Neutrophil (primary cell): ENCODE measurements at regions not wholly inside any gene's neighbourhood (a gene's known extent, or its start where the extent isn't known, plus 50 kb on each side); places are given as distances from the start of the nearest gene placed in this dataset.

Experiments used
- H3K27ac ChIP-seq: fragments of 200-600 bp; sonication (generic); 2 replicates; pipeline ENCODE4 v1.5.1; 2016; ENCODE audit warnings: mild to moderate bottlenecking, moderate library complexity
- H3K27me3 ChIP-seq: fragments of 200-600 bp; sonication (generic); 2 replicates; pipeline ENCODE4 v1.6.0; 2016; ENCODE audit warnings: mild to moderate bottlenecking
- H3K36me3 ChIP-seq: fragments of 200-600 bp; sonication (generic); 2 replicates; pipeline ENCODE4 v1.5.1; 2017
- H3K4me1 ChIP-seq, 2 experiments: fragments of 200-600 bp in 1 of 2; sonication (generic) in 1 of 2; 1 replicate in 1 of 2; 2 replicates in 1 of 2; pipeline versions ENCODE4 v1.5.1 to v1.6.1; 2013 to 2016; ENCODE audit warnings: low read depth in 1 of 2, low read length in 1 of 2, mild to moderate bottlenecking in 1 of 2, moderate library complexity in 1 of 2; ENCODE audit not compliant: control insufficient read depth in 1 of 2, insufficient read depth in 1 of 2
- H3K4me3 ChIP-seq, 2 experiments: fragments of 200-600 bp in 1 of 2; sonication (generic) in 1 of 2; 1 replicate in 1 of 2; 2 replicates in 1 of 2; pipeline ENCODE4 v1.5.1; 2013 to 2016; ENCODE audit warnings: low read depth in 1 of 2, low read length in 1 of 2, mild to moderate bottlenecking in 1 of 2, moderate library complexity in 1 of 2
- H3K9me3 ChIP-seq: fragments of 200-600 bp; sonication (generic); 2 replicates; pipeline ENCODE4 v1.5.1; 2016
- TF ChIP-seq, protein P1 (sequence below): fragments of 200-600 bp; sonication (generic); IDR thresholded peaks from 2 replicates; pipeline ENCODE4 v1.5.1; 2016; ENCODE audit warnings: antibody characterized with exemption

DNA sequence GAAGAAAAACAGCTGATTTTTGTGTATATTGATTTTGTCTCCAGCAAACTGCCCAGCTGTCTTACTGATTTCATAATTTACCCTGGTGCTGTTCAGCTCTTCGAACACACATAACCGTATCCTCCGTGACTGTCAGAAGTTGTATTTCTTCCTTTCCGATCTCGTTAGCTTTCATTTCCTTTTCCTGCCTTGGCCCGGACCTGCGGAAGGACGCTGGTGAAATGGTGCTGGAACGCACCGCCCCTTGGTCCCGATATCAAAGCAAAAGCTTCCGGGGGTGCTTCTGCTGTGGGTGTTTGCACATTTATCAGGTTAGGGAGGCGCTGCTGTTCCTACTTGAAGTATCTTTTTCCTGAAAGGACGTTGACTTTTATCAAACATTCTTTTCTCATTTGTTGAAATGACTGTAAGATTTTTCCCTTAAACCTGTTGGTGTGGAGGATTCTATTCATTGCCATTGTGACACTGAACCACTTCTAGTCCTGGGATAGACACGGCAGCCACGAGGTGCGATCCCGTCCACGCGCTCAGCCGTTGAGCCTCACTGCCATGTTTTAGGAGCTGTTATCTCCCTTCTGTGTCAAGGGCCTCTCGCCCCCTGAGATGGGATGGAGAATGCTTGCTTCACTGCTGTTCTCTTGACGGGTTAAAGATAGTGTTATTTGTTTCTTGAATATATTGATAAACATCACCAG lies 72.6 kb downstream of the FOXL3 start:
- Histone ChIP-seq H3K9me3 (no peaks in the 10 kb centered on the region), H3K36me3 (no peaks in the 10 kb centered on the region), H3K4me3 (peak overlapping the region in 1 of 2 experiments; percentile 20), H3K4me1 (peaks cover 26 to 28% of the 10 kb centered on the region in 2 experiments), H3K27ac (no peak overlapping the region), H3K27me3 (peaks cover 62% of the 10 kb centered on the region)
- TF ChIP-seq, protein P1, sequence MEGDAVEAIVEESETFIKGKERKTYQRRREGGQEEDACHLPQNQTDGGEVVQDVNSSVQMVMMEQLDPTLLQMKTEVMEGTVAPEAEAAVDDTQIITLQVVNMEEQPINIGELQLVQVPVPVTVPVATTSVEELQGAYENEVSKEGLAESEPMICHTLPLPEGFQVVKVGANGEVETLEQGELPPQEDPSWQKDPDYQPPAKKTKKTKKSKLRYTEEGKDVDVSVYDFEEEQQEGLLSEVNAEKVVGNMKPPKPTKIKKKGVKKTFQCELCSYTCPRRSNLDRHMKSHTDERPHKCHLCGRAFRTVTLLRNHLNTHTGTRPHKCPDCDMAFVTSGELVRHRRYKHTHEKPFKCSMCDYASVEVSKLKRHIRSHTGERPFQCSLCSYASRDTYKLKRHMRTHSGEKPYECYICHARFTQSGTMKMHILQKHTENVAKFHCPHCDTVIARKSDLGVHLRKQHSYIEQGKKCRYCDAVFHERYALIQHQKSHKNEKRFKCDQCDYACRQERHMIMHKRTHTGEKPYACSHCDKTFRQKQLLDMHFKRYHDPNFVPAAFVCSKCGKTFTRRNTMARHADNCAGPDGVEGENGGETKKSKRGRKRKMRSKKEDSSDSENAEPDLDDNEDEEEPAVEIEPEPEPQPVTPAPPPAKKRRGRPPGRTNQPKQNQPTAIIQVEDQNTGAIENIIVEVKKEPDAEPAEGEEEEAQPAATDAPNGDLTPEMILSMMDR = no peak

DNA sequence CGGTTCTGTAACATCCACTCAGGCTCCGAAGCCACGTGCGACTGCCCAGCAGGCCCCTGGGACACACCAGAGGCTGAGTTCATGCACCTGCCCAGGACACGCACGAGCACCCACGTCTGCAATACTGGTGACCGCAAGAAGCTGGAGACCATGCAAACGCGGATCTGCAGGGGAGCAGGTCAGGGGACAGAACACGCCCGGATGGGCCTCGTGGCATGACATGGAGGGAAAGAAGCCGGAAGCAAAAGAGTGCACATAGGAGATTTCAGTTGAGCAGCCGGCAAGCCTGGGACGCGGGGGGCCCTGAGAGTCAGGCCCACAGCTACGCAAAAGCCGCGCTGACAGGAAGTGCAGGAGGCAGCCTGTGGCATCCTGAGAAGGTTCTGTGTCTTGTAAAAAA lies 73.7 kb downstream of the FOXL3 start:
- Histone ChIP-seq H3K9me3 (no peaks in the 10 kb centered on the region), H3K36me3 (no peaks in the 10 kb centered on the region), H3K27me3 (peaks cover 60% of the 10 kb centered on the region), H3K27ac (no peak overlapping the region), H3K4me1 (peaks cover 26 to 28% of the 10 kb centered on the region in 2 experiments), H3K4me3 (no peak overlapping the region)
- TF ChIP-seq, protein P1 = no peak

DNA sequence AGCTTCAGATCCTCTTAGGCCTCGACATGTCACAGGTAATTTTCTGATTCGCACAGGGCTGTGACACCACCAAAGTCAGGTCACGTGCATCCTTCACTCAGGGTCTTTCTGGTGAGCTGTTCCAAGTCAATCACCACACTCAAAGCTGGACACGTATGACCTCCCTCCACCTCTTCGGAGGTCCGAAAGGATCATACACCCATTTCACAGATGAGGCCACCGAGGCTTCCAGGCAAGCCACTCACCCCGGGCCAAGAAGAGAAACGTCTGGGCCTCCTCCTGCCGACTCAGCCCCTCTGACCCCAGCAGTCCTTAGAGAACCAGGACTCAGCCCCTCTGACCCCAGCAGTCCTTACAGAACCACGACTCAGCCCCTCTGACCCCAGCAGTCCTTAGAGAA lies 74.6 kb downstream of the FOXL3 start:
- H3K4me1 ChIP-seq = peaks cover 26 to 28% of the 10 kb centered on the region in 2 experiments
- H3K4me3 ChIP-seq = no peak overlapping the region
- H3K9me3 ChIP-seq = no peaks in the 10 kb centered on the region
- peaks cover 58% of the 10 kb centered on the region for H3K27me3 ChIP-seq
- H3K36me3 ChIP-seq = no peaks in the 10 kb centered on the region
- TF ChIP-seq, protein P1 = no peak
- H3K27ac ChIP-seq = no peak overlapping the region

- H3K9me3 ChIP-seq = no peaks in the 10 kb centered on the region
- H3K27ac ChIP-seq = no peak overlapping the region
- peaks cover 48% of the 10 kb centered on the region for H3K27me3 ChIP-seq
- H3K4me1 ChIP-seq = peaks cover 15 to 19% of the 10 kb centered on the region in 2 experiments
- TF ChIP-seq, protein P1 = no peak
- H3K4me3 ChIP-seq = no peak overlapping the region
- H3K36me3 ChIP-seq = no peaks in the 10 kb centered on the region
These were observed 75.6 kb downstream of the FOXL3 start for GRCh38 chr7:365593-365992.

DNA sequence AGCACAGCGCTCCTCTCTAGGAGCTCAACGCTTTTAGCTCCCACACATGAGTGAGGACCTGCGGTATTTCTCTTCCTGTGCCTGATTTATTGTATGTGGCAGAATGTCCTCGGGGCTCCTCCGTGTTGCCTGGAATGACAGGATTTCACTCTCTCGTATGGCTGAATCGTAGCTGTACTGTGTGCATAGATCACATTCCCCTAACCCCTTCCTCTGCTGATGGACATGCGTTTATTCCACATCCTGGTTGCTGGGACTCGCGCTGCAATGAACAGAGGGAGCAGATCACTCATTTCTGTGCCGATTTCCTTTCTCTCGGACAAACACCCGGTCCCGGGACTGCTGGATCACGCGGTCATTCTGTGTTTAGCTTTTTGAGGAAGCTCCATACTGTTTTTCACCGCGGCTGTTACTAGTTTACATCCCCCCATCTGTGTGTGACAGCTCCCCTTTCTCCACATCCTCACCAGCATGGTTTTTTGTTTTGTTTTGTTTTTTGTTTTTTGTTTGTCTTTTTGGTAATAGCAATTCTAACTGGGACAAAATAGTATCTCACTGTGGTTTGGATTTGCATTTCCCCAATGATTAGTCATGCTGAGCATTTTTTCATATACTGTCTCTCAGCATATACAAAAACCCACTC lies 76.3 kb downstream of the FOXL3 start:
- no peak overlapping the region for H3K27ac ChIP-seq

More for the DNA sequence above, 76.3 kb downstream of the FOXL3 start:
- H3K27me3 ChIP-seq = peaks cover 42% of the 10 kb centered on the region
- H3K4me1 ChIP-seq = peaks cover 14 to 16% of the 10 kb centered on the region in 2 experiments
- no peaks in the 10 kb centered on the region for H3K36me3 ChIP-seq
- no peaks in the 10 kb centered on the region for H3K9me3 ChIP-seq
- TF ChIP-seq, protein P1 = no peak
- no peak overlapping the region for H3K4me3 ChIP-seq
